ENCODE measurements at regions not wholly inside any gene's neighbourhood (a gene's known extent, or its start where the extent isn't known, plus 50 kb on each side); places are given as distances from the start of the nearest gene placed in this dataset.

GRCh38 chr9:31674264-31674663 is 710.2 kb upstream of the ACO1 start:
- TF ChIP-seq CTCF (IDR thresholded peaks at IDR 0.05; ENCODE audit: insufficient read depth, missing control alignments) = no peak
- FAIRE-seq = no peak
- DNase-seq (ENCODE audit: insufficient read length, low spot score) = no peak

- DNase-seq (ENCODE audit: insufficient read length, low spot score) (no peak), FAIRE-seq (no peak)
- TF ChIP-seq CTCF (IDR thresholded peaks at IDR 0.05; ENCODE audit: insufficient read depth, missing control alignments) = no peak
Measured at GRCh38 chr9:31677415-31677814, 707.0 kb upstream of the ACO1 start.

- DNase-seq (ENCODE audit: insufficient read length, low spot score) (no peak), FAIRE-seq (no peak)
- no peak for TF ChIP-seq CTCF (IDR thresholded peaks at IDR 0.05; ENCODE audit: insufficient read depth, missing control alignments)
Measured at GRCh38 chr9:31677877-31678276, 706.6 kb upstream of the ACO1 start.

- TF ChIP-seq CTCF (IDR thresholded peaks at IDR 0.05; ENCODE audit: insufficient read depth, missing control alignments) = no peak
- FAIRE-seq = no peak
- DNase-seq (ENCODE audit: insufficient read length, low spot score) = no peak
Measured at GRCh38 chr9:31683116-31683515, 701.3 kb upstream of the ACO1 start.

GRCh38 chr9:31697956-31698355 is 686.5 kb upstream of the ACO1 start:
- TF ChIP-seq CTCF (IDR thresholded peaks at IDR 0.05; ENCODE audit: insufficient read depth, missing control alignments) = no peak
- no peak for FAIRE-seq
- no peak for DNase-seq (ENCODE audit: insufficient read length, low spot score)

- DNase-seq (ENCODE audit: insufficient read length, low spot score) = no peak
- no peak for FAIRE-seq
- TF ChIP-seq CTCF (IDR thresholded peaks at IDR 0.05; ENCODE audit: insufficient read depth, missing control alignments) = no peak
Measured at GRCh38 chr9:31699836-31700235, 684.6 kb upstream of the ACO1 start.

- DNase-seq (ENCODE audit: insufficient read length, low spot score) = no peak
- no peak for FAIRE-seq
- no peak for TF ChIP-seq CTCF (IDR thresholded peaks at IDR 0.05; ENCODE audit: insufficient read depth, missing control alignments)
Measured at GRCh38 chr9:31700252-31701045, 684.0 kb upstream of the ACO1 start.

Data from D721Med (cell line).